GM19328 (cell line): ENCODE measurements at regions not wholly inside any gene's neighbourhood (a gene's known extent, or its start where the extent isn't known, plus 50 kb on each side); places are given as distances from the start of the nearest gene placed in this dataset.

Experiments used
- ATAC-seq: cut with Tn5 transposase; IDR thresholded peaks from one replicate; pipeline ENCODE4 v1.9.1; 2021; ENCODE audit warnings: mild to moderate bottlenecking, moderate library complexity; ENCODE audit not compliant: unreplicated experiment

- no peak for ATAC-seq
Observed at GRCh38 chr2:144217853-144218633, 301.9 kb downstream of the ZEB2 start.

DNA sequence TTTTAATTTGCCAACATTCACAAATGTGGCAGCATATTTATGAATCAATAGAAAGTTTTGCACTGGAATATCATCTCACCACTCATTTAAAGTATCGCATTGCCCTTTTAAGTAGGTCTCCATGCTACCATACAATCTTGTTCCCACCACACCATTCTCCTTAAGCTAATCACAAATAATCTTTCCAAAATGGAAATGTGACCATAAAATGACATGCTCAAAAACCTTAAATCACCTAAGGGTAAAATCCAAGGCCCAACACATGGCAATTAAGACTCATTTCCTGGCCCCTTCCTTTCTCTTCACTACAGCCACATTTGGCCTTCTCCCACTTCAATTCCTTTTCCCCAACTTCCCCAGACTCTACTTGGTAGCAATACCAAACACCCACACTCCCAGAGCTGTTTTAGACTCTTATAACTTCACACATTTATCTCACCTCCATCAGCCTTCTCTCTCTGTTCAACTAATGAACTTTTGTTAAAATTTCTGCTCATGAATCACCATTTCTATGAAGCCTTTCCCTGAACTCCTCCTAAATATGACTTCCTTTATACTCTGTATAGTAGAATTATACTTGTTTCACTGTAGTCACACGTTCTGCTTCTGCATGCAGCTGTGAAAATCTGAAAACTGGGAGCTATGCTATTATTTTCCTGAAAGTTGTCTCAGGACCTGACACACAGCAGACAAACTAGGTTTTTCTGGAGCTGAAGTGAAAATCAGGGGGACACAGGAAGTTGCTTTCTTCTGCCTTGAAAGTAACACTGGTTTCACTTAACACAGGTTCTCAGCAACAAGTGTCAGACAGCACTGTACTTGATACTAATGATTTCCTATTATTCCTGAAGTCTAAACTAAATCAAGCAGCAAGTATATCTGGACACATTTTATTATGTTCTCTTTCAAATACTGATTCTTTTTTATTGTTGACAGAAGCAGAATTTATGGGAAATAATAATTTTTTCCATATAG is 303.9 kb downstream of the ZEB2 start:
- ATAC-seq, result no peak

GRCh38 chr2:144215207-144215606 is 304.7 kb downstream of the ZEB2 start:
- ATAC-seq, result no peak

DNA sequence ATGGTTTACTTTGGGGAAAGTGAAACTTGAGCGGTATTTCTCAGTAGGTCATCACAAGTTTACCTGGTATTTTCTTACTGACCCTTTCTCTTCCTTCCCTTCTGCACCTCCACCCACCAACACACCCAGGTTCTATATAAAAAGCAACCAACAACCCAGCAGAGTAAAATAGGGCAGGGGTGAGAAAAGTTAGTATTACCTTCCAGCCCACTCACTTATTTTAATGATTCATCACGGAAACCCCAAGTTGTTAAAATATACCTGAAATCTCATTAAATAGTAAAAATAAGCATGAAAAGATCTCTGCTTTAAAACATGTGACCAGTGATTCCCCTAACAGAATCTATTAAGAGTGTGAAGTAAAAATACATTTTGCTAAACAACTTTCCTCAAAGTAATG is 306.1 kb downstream of the ZEB2 start:
- peak; percentile 71 for ATAC-seq

GRCh38 chr2:144211826-144212225 is 308.1 kb downstream of the ZEB2 start:
- no peak for ATAC-seq

DNA sequence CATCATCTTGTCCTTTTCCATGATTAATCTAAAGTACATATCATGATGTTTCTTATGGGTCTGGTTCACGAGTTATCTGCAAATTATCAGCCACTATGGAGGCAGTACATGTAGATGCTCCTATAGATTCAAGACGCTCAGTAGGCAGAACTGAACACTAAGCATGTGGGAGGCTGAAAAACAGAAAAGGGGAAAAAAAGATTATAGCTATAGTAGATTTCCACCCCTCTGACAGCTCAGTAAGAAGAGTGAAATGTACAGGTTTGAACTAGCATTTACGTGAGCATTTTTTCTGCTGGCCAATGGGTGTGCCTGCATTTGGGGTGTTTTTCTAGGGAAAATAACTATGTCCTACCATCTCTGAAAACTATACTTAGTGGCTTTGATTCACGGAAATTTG is 308.9 kb downstream of the ZEB2 start:
- no peak for ATAC-seq

- ATAC-seq, result no peak
Observed at GRCh38 chr2:144210076-144210475, 309.8 kb downstream of the ZEB2 start.

DNA sequence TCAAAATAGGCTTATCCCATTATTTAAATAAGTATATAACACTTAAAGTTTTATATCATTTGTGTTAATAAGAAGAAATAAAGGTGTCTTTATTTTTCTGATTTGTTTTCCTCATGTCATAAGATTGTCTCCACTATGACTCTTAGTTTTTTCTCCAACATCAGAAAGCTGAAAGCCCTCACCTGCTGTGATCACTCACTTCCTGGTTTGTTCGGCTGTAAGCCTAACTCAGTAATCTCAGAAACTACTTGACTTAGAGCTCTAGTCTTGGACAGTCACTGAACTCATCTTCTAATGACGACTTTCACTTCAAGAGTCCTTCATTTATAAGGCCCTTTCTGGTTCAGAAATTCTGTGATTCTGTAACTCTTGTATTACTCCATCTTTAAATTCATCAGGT is 311.0 kb downstream of the ZEB2 start:
- ATAC-seq, result no peak

DNA sequence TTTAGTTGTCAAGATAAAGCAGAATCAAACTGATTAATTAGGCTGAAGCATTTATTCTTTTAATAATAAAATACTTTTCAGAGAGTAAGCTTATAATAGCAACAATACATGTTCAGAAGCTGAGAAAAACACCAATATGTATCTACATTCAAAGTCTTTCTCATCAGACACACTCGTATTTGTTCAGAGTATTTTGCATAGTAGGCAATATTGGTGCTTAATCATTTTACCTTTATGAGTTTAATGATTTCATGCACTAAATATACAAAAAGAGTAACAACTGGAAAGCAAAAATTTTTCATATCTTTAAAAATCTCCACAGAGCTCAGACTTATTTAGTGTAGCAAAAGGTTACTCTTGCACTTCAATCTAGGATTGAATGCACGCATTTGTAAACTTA is 313.9 kb downstream of the ZEB2 start:
- no peak for ATAC-seq

DNA sequence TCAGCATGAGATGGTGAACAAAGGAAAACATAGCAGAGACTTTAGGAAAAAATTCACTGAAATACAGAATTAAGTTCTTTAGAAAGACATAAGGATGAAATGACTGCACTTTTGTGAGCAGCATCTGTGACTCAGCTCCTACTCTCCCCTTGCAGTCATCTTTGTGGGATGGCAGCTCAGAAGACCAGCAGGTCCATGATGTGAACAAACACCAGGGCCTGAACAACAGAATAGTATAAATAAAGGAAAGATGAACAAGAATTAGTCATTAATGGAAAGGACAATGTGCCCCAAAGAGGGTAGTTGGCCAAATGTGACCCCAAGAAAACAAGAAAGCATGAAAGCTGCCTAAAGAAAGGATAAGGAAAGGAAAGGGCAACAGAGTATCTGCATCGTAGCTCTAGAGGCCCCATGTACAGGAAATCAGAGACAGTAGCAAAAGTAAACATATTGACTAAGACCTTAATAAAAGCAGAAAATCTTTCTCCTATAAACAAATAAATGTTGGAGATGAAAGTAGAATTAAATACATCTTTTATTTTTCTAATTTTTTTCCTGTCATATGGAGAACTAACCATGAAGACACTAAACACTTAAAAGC is 318.0 kb downstream of the ZEB2 start:
- no peak for ATAC-seq

GRCh38 chr2:144201126-144201525 is 318.8 kb downstream of the ZEB2 start:
- no peak for ATAC-seq

- ATAC-seq, result no peak
Observed at GRCh38 chr2:144198116-144198515, 321.8 kb downstream of the ZEB2 start.

DNA sequence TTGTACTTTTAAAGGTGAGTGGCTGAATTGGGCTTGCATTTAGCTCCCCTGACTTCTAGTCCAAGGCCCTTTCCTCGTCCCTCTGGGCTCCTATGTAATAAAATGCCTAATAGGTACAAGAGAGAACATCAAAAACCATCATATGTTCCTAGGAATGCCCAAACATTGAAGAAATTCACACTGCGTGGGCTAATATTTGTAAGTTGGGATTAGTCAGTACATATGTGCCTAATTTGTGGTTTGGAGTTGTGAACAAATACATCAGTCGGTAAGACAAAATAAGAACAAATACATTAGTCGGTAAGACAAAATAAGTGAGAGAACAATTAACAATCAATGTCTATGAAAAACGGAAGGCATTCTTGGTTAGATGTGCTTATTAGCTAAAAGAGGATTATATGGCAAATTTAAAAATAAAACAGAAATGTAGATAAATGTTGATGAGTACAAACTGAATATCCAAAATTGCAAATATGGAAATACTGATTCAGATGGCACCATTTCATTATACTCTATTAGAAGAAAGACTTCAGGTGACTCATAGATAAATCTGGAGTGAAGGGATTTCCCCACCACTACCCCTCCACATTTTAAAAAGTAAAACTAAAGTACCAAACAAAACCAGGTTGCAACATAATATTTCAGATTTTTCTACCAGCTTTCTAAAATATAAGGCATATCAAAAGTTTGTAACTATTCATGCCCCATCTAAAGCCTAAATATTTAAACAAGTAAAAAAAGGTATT is 325.4 kb downstream of the ZEB2 start:
- ATAC-seq, result no peak

GRCh38 chr2:144190908-144191605 is 328.9 kb downstream of the ZEB2 start:
- ATAC-seq, result no peak

GRCh38 chr2:144183727-144184126 is 336.2 kb downstream of the ZEB2 start:
- ATAC-seq, result peak; percentile 95

DNA sequence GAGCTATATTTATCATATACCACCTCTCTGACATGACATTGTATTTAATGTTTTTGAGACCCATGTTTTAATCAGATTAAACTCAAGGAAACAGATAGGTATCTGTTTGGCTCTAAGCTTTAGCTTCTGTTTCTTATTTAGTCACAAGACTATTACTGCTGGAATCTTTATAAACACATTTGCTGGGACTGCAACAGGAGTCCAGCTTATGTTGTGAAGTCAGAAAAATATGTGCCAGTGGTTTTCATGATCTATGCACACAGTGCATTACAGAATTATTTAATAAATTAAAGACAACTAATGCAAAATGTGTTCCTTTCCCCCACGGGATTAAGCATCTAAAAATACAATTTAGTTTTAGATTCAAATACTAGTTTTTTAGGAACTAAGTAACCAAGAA is 338.9 kb downstream of the ZEB2 start:
- no peak for ATAC-seq

GRCh38 chr2:144180131-144180530 is 339.8 kb downstream of the ZEB2 start:
- no peak for ATAC-seq

- ATAC-seq, result no peak
Observed at GRCh38 chr2:144170179-144170578, 349.7 kb downstream of the ZEB2 start.

DNA sequence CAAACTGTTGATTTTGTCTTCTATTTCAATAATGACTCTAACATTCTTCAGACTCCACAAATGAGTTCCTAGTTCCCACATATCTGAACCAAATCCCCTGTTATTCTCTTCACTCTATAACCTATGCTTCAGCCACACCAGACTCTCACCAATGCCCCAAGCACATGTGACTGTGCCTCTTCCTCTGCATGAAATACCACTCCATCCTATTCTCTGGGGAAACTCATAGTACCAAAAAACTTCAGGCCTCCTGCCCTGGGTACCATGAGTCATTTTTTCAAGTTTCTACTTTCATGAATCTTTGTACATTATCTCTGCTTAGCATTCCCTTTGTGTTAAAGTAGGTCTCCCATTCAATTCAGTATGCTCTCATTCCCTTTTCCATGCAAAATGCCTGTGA is 353.2 kb downstream of the ZEB2 start:
- ATAC-seq, result no peak

DNA sequence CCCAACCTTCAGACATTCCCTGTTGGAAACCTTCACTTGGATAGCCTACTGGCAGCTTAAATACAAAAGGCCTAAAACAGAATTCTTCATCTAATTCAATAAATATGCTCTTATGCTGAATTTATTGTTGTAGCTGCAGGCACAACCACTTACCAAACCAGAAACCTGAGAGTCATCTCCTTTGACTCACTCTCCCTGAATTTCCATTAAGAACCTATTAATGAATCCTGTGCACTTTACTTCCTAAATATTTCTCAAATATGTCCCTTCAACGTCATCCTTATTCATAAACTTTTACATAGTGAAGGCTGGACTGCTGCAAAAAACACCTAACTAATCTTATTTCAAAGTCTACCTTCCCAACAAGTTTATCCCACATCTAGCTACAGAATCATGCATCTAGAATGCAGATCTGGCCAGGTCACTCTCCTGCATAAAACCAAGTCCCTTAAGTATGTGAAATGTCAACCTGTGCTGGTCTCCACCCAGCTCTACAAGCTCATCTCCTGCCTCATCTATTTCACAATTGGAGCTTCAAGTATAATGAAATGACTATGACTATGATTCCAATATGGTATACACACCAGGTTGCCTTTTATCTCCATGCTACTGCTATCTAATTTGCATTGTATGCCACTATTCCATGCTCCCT is 354.2 kb downstream of the ZEB2 start:
- ATAC-seq, result no peak
